GM04503 (cell line): ENCODE measurements at regions not wholly inside any gene's neighbourhood (a gene's known extent, or its start where the extent isn't known, plus 50 kb on each side); places are given as distances from the start of the nearest gene placed in this dataset.
"Not testable (repeated sequence)": the region's sequence is repeated elsewhere in the genome, so short reads cannot be mapped to it uniquely, and the experiment has no call there.

Experiments used
- DNase-seq: peaks from one replicate; pipeline ENCODE4 v3.0.0-alpha.2; 2012; ENCODE audit warnings: low read depth

DNA sequence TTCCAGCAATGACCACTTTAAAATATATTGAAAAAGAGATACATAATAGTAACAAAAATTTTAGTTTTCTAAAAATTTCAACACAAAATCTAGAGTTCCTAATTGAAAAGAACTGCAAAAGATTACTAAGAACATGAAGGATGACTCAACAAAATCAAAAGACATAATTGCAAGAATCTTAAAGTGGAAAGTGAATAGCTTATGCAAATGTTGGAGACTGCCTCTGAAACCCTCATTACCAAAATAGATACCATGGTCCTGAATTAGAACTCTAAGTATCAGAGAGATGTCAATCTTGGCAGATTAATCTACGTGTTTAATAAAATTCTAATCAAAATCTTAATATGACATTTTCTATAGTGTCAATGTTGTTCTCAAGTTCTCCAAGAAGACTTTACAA, 60.7 kb upstream of the SGO1 start:
- DNase-seq: no peak

DNA sequence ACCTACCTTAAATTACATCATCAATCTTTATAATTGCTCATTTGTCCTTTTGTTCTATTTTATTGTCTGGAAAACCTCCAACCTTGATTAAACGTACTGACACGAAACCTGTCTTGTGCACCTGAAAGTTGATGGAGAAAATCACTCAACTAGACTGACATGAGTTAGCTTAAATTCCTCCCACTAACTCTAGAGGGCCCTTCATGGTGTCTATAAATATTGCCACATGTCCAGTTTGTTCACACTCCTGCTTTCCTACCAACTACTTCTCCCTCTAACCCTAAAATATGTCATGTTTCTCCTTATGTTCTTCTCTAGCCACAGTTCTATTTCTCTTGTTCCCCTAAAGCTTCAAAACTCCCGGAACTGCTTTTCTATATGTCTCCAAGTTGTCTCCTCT, 59.8 kb upstream of the SGO1 start:
- no peak for DNase-seq

DNA sequence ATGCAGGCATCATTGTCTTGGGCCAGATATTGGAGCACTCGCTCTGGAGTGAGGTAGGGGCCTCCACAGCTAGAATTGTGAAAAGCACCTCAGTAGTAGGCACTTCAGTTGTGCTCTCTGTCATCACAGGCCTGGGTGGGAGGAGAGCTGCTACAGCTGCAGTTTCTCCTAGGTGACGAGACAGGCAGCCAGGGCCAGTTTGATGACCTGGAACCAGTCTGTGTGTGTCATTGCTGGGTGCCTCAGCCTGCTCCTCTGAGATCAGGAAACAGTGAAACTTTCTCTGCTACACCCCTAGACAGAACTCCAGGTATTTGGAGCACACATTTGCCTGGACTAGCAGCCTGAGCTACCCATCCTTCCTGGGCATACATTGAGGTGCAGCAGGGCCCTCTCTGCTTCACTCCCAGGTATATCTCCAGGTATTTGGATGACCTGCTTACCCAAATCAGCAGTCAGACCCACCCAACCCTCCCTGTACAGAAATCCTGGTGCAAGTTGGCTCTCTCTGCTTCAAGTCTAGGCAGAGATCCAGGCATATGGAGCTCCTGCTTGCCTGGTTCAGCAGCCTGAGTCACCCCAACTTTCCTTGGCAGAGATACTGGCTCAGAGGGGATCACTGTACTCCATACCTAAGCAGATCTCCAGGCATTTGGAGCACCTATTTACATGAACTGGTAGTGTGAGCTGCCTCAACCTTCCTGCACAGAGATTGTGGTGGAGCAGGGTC, 54.3 kb upstream of the SGO1 start:
- no peak for DNase-seq

DNA sequence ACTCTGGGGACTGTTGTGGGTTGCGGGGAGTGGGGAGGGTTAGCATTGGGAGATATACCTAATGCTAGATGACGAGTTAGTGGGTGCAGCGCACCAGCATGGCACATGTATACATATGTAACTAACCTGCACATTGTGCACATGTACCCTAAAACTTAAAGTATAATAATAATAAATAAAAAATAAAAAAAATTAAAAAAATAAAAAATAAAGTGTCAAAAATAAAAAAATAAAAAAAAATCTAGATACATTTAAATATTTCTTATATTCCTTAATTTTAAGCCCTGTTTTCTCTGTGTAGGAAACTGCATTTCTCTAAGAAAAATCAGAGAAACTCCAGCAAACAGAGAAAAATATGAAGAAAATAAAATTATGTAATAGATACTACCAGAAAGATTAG, 52.2 kb upstream of the SGO1 start:
- DNase-seq: not testable (repeated sequence)

DNA sequence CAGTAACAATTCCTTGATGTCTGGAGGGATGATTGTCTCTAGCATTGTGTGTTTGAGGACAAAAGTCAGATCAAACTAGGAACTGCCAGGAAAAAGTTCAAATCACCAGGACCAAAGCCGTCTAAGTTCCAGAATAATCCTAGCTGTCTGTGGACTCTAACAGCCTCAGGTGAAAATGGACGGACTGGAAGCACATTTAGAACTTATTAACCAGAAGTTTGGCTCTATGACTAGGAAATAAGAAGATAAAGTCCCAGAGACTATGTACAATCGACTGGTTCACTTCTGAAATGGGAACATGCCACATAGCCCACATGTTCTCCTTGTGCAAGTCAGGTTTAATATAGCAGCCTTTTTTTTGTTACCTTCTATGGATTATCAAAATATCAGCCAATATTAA, 50.6 kb upstream of the SGO1 start:
- no peak for DNase-seq
